T-helper 2 cell treated with Interferon-gamma antibody and Interleukin-4, amounts not matched to agents 5 μg/mL and 100 μg/mL, for 36 hours (primary cell): ENCODE measurements at regions not wholly inside any gene's neighbourhood (a gene's known extent, or its start where the extent isn't known, plus 50 kb on each side); places are given as distances from the start of the nearest gene placed in this dataset.

Experiments
- DNase-seq: peaks from one replicate; pipeline ENCODE4 v3.0.0; 2021; ENCODE audit warnings: low spot score
- H3K27ac Mint-ChIP-seq: one replicate; pipeline ENCODE4 v1.8.0; 2021; ENCODE audit warnings: mild to moderate bottlenecking, mixed read lengths
- H3K27me3 Mint-ChIP-seq: one replicate; pipeline ENCODE4 v1.8.0; 2021; ENCODE audit warnings: low read depth, mixed read lengths
- H3K36me3 Mint-ChIP-seq: one replicate; pipeline ENCODE4 v1.8.0; 2021; ENCODE audit warnings: low read depth, mixed read lengths
- H3K4me1 Mint-ChIP-seq: one replicate; pipeline ENCODE4 v1.8.0; 2021; ENCODE audit warnings: low read depth, mixed read lengths
- H3K4me3 Mint-ChIP-seq: one replicate; pipeline ENCODE4 v1.8.0; 2022; ENCODE audit warnings: mild to moderate bottlenecking, moderate library complexity, mixed read lengths
- H3K9me3 Mint-ChIP-seq: one replicate; pipeline ENCODE4 v1.8.0; 2021; ENCODE audit warnings: mixed read lengths

GRCh38 chr2:120889936-120890335 is 154.3 kb downstream of the GLI2 start:
- no peak overlapping the region for H3K4me3 Mint-ChIP-seq
- H3K27me3 Mint-ChIP-seq, result no peaks in the 10 kb centered on the region
- H3K36me3 Mint-ChIP-seq, result no peaks in the 10 kb centered on the region
- H3K4me1 Mint-ChIP-seq, result no peaks in the 10 kb centered on the region
- H3K9me3 Mint-ChIP-seq, result no peaks in the 10 kb centered on the region
- DNase-seq, result no peak
- no peak overlapping the region for H3K27ac Mint-ChIP-seq

DNA sequence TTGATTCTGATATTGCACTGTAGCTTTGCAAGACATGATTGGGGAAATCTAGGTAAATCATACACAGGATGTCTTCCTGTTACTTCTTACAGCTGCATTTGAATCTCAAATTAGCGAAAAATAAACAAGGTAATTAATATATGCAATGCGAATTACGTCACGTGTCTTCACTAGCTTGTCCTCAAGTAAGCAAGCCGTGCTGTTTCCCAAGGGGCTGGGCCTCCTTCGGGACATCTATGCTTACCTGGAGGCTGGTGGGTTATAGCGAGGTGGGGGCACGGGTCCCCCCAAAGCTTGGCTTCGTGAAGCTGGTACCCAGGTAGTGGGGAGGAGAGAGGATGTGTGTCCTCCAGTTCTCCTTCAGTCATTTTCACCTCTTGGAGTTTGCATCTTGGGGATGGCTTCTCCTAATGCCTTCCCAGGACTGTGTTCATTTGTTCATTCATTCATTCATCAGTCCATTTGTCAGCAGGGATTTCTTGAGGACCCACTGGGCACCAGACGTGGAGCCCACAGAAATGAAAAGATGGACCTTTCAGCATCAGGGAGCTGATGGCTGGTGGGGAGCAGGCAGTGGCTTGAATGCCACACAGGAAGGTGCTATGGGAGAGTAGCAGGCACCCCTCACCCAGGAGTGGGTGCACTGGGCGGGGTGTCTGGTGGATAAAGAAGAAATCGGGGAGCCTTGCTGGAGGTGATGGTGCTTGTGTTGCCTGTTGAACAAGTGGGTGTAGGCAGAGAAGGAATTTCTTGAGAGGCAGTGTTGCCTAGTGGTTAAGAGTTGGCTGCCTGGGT is 155.1 kb downstream of the GLI2 start:
- H3K36me3 Mint-ChIP-seq, result no peaks in the 10 kb centered on the region
- H3K27ac Mint-ChIP-seq, result no peak overlapping the region
- H3K4me1 Mint-ChIP-seq, result no peaks in the 10 kb centered on the region
- DNase-seq, result no peak
- H3K27me3 Mint-ChIP-seq, result no peaks in the 10 kb centered on the region
- H3K4me3 Mint-ChIP-seq, result no peak overlapping the region
- H3K9me3 Mint-ChIP-seq, result no peaks in the 10 kb centered on the region

DNA sequence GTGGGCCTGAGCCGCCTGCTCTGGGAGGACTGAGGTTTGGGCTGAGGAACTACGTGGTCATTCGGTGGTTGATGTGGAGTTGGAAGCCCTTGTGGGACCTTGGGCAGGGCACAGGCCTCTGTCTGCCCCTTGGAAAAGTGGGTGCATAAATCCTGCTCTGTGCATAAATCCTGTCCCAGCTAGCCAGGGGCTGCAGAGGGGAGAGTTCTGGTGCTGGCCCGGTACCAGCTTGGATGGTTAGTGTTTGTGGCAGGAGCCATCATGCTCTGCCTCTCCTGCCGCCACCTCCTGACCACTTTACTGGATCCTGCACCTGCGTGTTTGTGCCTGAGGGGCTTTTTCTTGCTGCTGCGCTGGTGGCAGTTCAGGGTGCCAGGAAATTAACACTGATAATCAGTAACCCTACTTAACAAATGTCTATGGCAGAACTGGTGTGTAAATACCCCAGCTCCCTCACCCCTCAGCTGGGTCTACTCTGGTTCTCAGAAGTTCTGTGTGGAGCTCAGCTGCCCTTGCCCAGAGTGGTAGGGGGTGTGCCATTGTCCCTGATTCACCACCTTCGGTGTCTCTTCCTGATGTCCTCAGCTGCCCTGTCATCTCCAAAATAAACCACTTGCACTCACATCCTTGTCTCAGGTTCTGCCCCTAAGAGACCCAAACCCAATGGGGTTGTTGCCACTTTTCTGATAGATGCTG is 156.8 kb downstream of the GLI2 start:
- DNase-seq, result no peak
- Mint-ChIP-seq H3K4me3 (no peak overlapping the region), H3K27ac (no peak overlapping the region), H3K9me3 (no peaks in the 10 kb centered on the region), H3K27me3 (no peaks in the 10 kb centered on the region), H3K36me3 (no peaks in the 10 kb centered on the region), H3K4me1 (no peaks in the 10 kb centered on the region)

GRCh38 chr2:120892967-120893667 is 157.4 kb downstream of the GLI2 start:
- Mint-ChIP-seq H3K9me3 (no peaks in the 10 kb centered on the region), H3K4me1 (no peaks in the 10 kb centered on the region), H3K4me3 (no peak overlapping the region), H3K36me3 (no peaks in the 10 kb centered on the region), H3K27me3 (no peaks in the 10 kb centered on the region), H3K27ac (no peak overlapping the region)
- DNase-seq, result no peak

- Mint-ChIP-seq H3K36me3 (no peaks in the 10 kb centered on the region), H3K27me3 (no peaks in the 10 kb centered on the region), H3K4me1 (no peaks in the 10 kb centered on the region), H3K4me3 (no peak overlapping the region), H3K27ac (no peak overlapping the region), H3K9me3 (no peaks in the 10 kb centered on the region)
- DNase-seq, result no peak
Observed at GRCh38 chr2:120893811-120894584, 158.3 kb downstream of the GLI2 start.

- Mint-ChIP-seq H3K27ac (no peak overlapping the region), H3K36me3 (no peaks in the 10 kb centered on the region), H3K27me3 (no peaks in the 10 kb centered on the region), H3K4me3 (no peak overlapping the region), H3K9me3 (no peaks in the 10 kb centered on the region), H3K4me1 (no peaks in the 10 kb centered on the region)
- no peak for DNase-seq
Observed at GRCh38 chr2:120894966-120895365, 159.3 kb downstream of the GLI2 start.

DNA sequence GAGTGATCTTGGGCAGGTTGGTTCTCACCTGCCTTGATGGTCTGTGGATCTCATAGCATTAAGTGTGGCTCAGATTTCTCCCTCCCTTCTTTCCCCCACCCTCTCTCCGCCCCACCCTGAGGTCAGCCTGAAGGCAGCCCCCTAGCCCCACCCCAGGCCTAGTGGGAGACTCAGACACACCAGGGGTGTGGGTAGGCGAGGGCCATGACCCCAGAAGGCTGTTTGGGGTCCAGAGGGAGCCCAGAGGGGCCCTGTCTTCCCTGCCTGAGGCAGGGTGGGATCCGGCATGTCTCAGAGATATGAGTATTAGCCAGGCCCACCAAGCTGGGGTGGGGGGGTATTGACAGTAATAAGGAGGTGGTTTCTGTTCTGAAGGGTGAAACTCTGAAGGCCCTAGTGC is 160.5 kb downstream of the GLI2 start:
- no peaks in the 10 kb centered on the region for H3K9me3 Mint-ChIP-seq
- no peaks in the 10 kb centered on the region for H3K4me1 Mint-ChIP-seq
- H3K27ac Mint-ChIP-seq, result no peak overlapping the region
- no peak overlapping the region for H3K4me3 Mint-ChIP-seq
- no peaks in the 10 kb centered on the region for H3K27me3 Mint-ChIP-seq
- DNase-seq, result no peak
- H3K36me3 Mint-ChIP-seq, result no peaks in the 10 kb centered on the region

GRCh38 chr2:120896901-120897300 is 161.2 kb downstream of the GLI2 start:
- H3K27me3 Mint-ChIP-seq, result no peaks in the 10 kb centered on the region
- H3K4me1 Mint-ChIP-seq, result no peaks in the 10 kb centered on the region
- H3K36me3 Mint-ChIP-seq, result no peaks in the 10 kb centered on the region
- no peak overlapping the region for H3K27ac Mint-ChIP-seq
- H3K4me3 Mint-ChIP-seq, result no peak overlapping the region
- DNase-seq, result no peak
- H3K9me3 Mint-ChIP-seq, result no peaks in the 10 kb centered on the region

GRCh38 chr2:120897399-120897798 is 161.7 kb downstream of the GLI2 start:
- H3K4me1 Mint-ChIP-seq, result no peaks in the 10 kb centered on the region
- no peak overlapping the region for H3K27ac Mint-ChIP-seq
- no peaks in the 10 kb centered on the region for H3K9me3 Mint-ChIP-seq
- H3K27me3 Mint-ChIP-seq, result no peaks in the 10 kb centered on the region
- H3K4me3 Mint-ChIP-seq, result no peak overlapping the region
- DNase-seq, result no peak
- no peaks in the 10 kb centered on the region for H3K36me3 Mint-ChIP-seq

- Mint-ChIP-seq H3K36me3 (no peaks in the 10 kb centered on the region), H3K4me1 (no peaks in the 10 kb centered on the region)
Observed at GRCh38 chr2:120898496-120898895, 162.8 kb downstream of the GLI2 start.

GRCh38 chr2:120898961-120899750 is 163.5 kb downstream of the GLI2 start:
- no peaks in the 10 kb centered on the region for H3K9me3 Mint-ChIP-seq
- no peak overlapping the region for H3K27ac Mint-ChIP-seq
- H3K4me1 Mint-ChIP-seq, result no peaks in the 10 kb centered on the region
- no peaks in the 10 kb centered on the region for H3K27me3 Mint-ChIP-seq
- DNase-seq, result no peak
- H3K4me3 Mint-ChIP-seq, result no peak overlapping the region
- H3K36me3 Mint-ChIP-seq, result no peaks in the 10 kb centered on the region

More at GRCh38 chr2:120898496-120898895, 162.8 kb downstream of the GLI2 start:
- Mint-ChIP-seq H3K27ac (no peak overlapping the region), H3K9me3 (no peaks in the 10 kb centered on the region), H3K27me3 (no peaks in the 10 kb centered on the region), H3K4me3 (no peak overlapping the region)
- no peak for DNase-seq

DNA sequence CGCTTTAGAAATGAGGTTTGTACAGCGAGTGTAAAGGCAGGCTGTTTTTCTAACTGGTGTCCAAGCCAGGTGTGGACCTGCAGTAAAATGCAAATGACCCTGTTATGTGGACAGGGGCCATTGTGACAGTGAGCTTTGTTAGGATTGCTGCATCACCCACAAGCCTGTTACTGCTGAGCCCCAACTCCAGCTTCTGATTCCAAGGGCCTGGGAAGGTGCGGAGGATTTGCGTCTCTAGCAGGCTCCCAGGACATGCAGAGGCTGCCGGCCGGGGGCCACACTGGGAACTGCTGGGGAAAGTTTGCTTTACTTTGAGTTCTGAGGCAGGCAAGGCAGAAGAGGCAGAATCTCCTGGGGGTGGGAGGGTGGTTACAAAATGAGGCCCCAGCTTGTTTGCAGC is 164.1 kb downstream of the GLI2 start:
- no peaks in the 10 kb centered on the region for H3K9me3 Mint-ChIP-seq
- H3K36me3 Mint-ChIP-seq, result no peaks in the 10 kb centered on the region
- DNase-seq, result no peak
- H3K4me1 Mint-ChIP-seq, result no peaks in the 10 kb centered on the region
- H3K27me3 Mint-ChIP-seq, result no peaks in the 10 kb centered on the region
- H3K4me3 Mint-ChIP-seq, result no peak overlapping the region
- H3K27ac Mint-ChIP-seq, result no peak overlapping the region

DNA sequence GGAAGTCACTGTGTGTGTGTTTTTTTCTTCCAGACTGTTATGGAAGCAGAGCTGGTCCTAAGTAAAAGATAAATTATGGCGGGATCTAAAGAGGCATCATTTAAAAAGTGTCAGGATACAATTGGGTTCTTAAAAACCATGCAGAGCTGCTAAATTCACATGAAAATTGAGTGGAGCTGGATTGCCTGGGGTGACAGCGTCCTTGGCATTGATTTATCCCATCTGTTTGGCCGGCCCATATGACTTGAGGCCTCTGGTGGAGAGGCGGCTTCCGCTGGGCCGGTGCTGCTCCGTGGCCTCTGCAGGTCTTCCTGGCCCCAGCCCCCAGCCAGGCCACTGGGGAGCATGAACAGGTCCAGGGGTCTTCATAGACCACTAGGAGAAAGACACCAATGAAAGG is 165.5 kb downstream of the GLI2 start:
- no peaks in the 10 kb centered on the region for H3K36me3 Mint-ChIP-seq
- H3K4me1 Mint-ChIP-seq, result no peaks in the 10 kb centered on the region
- no peak overlapping the region for H3K4me3 Mint-ChIP-seq
- no peak overlapping the region for H3K27ac Mint-ChIP-seq
- no peaks in the 10 kb centered on the region for H3K27me3 Mint-ChIP-seq
- DNase-seq, result no peak
- no peaks in the 10 kb centered on the region for H3K9me3 Mint-ChIP-seq
